GM12891 (cell line): ENCODE measurements at regions not wholly inside any gene's neighbourhood (a gene's known extent, or its start where the extent isn't known, plus 50 kb on each side); places are given as distances from the start of the nearest gene placed in this dataset.

ENCODE experiments used
- POLR2A ChIP-seq: IDR thresholded peaks from 2 replicates; pipeline ENCODE4 v1.6.1; 2011; ENCODE audit warnings: low read depth, low read length, control low read depth
- TAF1 ChIP-seq: IDR thresholded peaks from 2 replicates; pipeline ENCODE4 v1.6.1; 2011; ENCODE audit warnings: low read depth, low read length, control low read depth

- TF ChIP-seq TAF1 (no peak), POLR2A (no peak)
Measured at GRCh38 chr5:29016067-29016466, 1977.7 kb upstream of the CDH9 start.
